ENCODE measurements at regions not wholly inside any gene's neighbourhood (a gene's known extent, or its start where the extent isn't known, plus 50 kb on each side); places are given as distances from the start of the nearest gene placed in this dataset.

GRCh38 chr10:8302565-8302964 is 248.1 kb downstream of the GATA3 start:
- peaks cover 6% of the 10 kb centered on the region; the same call in 2 of the 3 replicates for H3K4me1 ChIP-seq
- DNase-seq (ENCODE audit: low read depth in 1 of 2, low spot score in 1 of 2) (no peak), FAIRE-seq (peak; percentile 13), ATAC-seq (no peak)
- H3K4me2 ChIP-seq: no peak overlapping the region
- WGBS (ENCODE audit: missing lambda C conversion rate): 76% methylated on average over 6 of the region's 6 CpGs
- no peak overlapping the region for H3K27ac ChIP-seq
- no peak overlapping the region for H3K4me3 ChIP-seq
- CTCF ChIA-PET: no interaction called here
- H3K9me3 ChIP-seq: no peaks in the 10 kb centered on the region
- POLR2A ChIA-PET: no interaction called here
- TF ChIP-seq MAFK (IDR thresholded peaks at IDR 0.05; ENCODE audit: partially characterized antibody) (no peak), ZNF302 (CRISPR knock-in tag; IDR thresholded peaks at IDR 0.05) (no peak), TP53 (CRISPR knock-in tag; IDR thresholded peaks at IDR 0.05) (no peak), FOSB (CRISPR knock-in tag; IDR thresholded peaks at IDR 0.05) (no peak), HOXB13 (CRISPR knock-in tag; IDR thresholded peaks at IDR 0.05; ENCODE audit: low read depth) (no peak), ZSCAN20 (CRISPR knock-in tag; IDR thresholded peaks at IDR 0.05) (no peak), KDM1A (IDR thresholded peaks at IDR 0.05; ENCODE audit: low read depth) (no peak), ELK1 (IDR thresholded peaks at IDR 0.05; ENCODE audit: low read depth, low read length) (no peak), RCOR1 (IDR thresholded peaks at IDR 0.05; ENCODE audit: low read depth, low read length) (no peak), HOXA7 (CRISPR knock-in tag; IDR thresholded peaks at IDR 0.05) (no peak), ESRRA (IDR thresholded peaks at IDR 0.05; ENCODE audit: borderline replicate concordance, low read length) (no peak), JUNB (IDR thresholded peaks at IDR 0.05) (no peak), HOXB5 (CRISPR knock-in tag; IDR thresholded peaks at IDR 0.05) (no peak), BHLHE40 (IDR thresholded peaks at IDR 0.05; ENCODE audit: low read depth, low read length) (no peak), RNF2 (IDR thresholded peaks at IDR 0.05; ENCODE audit: borderline replicate concordance, low read depth) (no peak), HMGXB4 (CRISPR knock-in tag; IDR thresholded peaks at IDR 0.05; ENCODE audit: borderline replicate concordance) (no peak), RARB (CRISPR knock-in tag; IDR thresholded peaks at IDR 0.05) (no peak), CHD2 (IDR thresholded peaks at IDR 0.05; ENCODE audit: low read length, partially characterized antibody) (no peak)

GRCh38 chr10:8304861-8305260 is 250.4 kb downstream of the GATA3 start:
- POLR2A ChIA-PET: no interaction called here
- no peak for TF ChIP-seq EHF (CRISPR knock-in tag; IDR thresholded peaks at IDR 0.05)
- TF ChIP-seq FOSB (CRISPR knock-in tag; IDR thresholded peaks at IDR 0.05): no peak
- TF ChIP-seq ZFP36 (IDR thresholded peaks at IDR 0.05; ENCODE audit: borderline replicate concordance, partially characterized antibody): no peak
- no peak for TF ChIP-seq RARB (CRISPR knock-in tag; IDR thresholded peaks at IDR 0.05)
- TF ChIP-seq RAD21 (conservative IDR thresholded peaks at IDR 0.05 in 1 of 2, IDR thresholded peaks at IDR 0.05 in 1 of 2): no peak
- no peak for TF ChIP-seq PHF8 (IDR thresholded peaks at IDR 0.05; ENCODE audit: borderline replicate concordance, low read depth)
- no peak for TF ChIP-seq HMGXB4 (CRISPR knock-in tag; IDR thresholded peaks at IDR 0.05; ENCODE audit: borderline replicate concordance)
- 84% methylated on average over 10 of the region's 10 CpGs for WGBS (ENCODE audit: missing lambda C conversion rate)

More at GRCh38 chr10:8304861-8305260, 250.4 kb downstream of the GATA3 start:
- peaks cover 6% of the 10 kb centered on the region; the same call in 2 of the 3 replicates for H3K4me1 ChIP-seq
- DNase-seq (ENCODE audit: low read depth in 1 of 2, low spot score in 1 of 2): no peak
- H3K4me2 ChIP-seq: no peak overlapping the region
- no peak overlapping the region for H3K27ac ChIP-seq
- CTCF ChIA-PET: no interaction called here
- ATAC-seq: no peak
- FAIRE-seq: no peak
- H3K9me3 ChIP-seq: no peaks in the 10 kb centered on the region
- no peak overlapping the region for H3K4me3 ChIP-seq
